ENCODE measurements at regions not wholly inside any gene's neighbourhood (a gene's known extent, or its start where the extent isn't known, plus 50 kb on each side); places are given as distances from the start of the nearest gene placed in this dataset.

DNA sequence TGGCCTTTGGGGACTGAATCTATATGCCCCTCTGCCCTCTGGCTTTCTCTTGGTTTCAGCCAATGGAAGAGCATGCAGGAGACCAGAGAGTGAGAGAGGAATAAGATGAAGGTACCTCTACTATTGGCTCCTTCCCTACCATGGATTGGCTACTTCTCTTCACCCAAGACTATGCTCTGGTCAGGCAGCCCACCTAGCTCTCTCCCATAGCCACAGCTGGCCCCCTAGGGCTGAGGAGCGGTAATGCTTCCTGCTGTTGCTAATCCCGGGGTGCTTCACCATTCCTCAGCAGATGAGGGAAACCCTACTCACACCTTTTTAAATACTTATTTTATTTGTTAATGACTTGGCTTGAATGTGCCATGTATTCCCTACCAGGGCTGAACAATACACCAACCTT, 142.4 kb downstream of the MREG start:
- peaks cover 0 to 2% (median 0%) of the 10 kb centered on the region in 3 donors for H3K9me3 ChIP-seq (ENCODE audit: control extremely low read depth in 1 of 3, control insufficient read depth in 2 of 3, insufficient read depth in 1 of 3, low read length in 2 of 3)
- Mint-ChIP-seq H3K27ac (no peak overlapping the region), H3K4me3 (no peak overlapping the region), H3K4me1 (no peaks in the 10 kb centered on the region), H3K27me3 (peaks cover 17% of the 10 kb centered on the region), H3K9me3 (ENCODE audit: insufficient read depth) (no peaks in the 10 kb centered on the region)
- no peaks in the 10 kb centered on the region for H3K4me1 ChIP-seq (ENCODE audit: control insufficient read depth in 2 of 2, insufficient read depth in 2 of 2, low read length in 2 of 2)
- H3K27me3 ChIP-seq (replicated peaks in 1 of 4; ENCODE audit: control extremely low read depth in 1 of 4, control insufficient read depth in 3 of 4, insufficient read depth in 4 of 4, low read length in 3 of 4): peaks cover 0 to 4% (median 3%) of the 10 kb centered on the region in 4 experiments
- no peak overlapping the region for H3K4me2 ChIP-seq (replicated peaks; ENCODE audit: low read depth, low read length, poor library complexity, severe bottlenecking)
- no peak overlapping the region for H3K9ac ChIP-seq (ENCODE audit: low read length)
- no peaks in the 10 kb centered on the region for H3K36me3 ChIP-seq (replicated peaks in 1 of 2; ENCODE audit: control extremely low read depth in 1 of 2, control insufficient read depth in 1 of 2, extremely low read depth in 1 of 2, insufficient read depth in 2 of 2, low read length in 1 of 2)
- H3K4me3 ChIP-seq (ENCODE audit: control extremely low read depth in 1 of 5, extremely low read depth in 1 of 5, insufficient read depth in 1 of 5, low read depth in 2 of 5, low read length in 4 of 5): no peak overlapping the region
- TF ChIP-seq, protein P1, sequence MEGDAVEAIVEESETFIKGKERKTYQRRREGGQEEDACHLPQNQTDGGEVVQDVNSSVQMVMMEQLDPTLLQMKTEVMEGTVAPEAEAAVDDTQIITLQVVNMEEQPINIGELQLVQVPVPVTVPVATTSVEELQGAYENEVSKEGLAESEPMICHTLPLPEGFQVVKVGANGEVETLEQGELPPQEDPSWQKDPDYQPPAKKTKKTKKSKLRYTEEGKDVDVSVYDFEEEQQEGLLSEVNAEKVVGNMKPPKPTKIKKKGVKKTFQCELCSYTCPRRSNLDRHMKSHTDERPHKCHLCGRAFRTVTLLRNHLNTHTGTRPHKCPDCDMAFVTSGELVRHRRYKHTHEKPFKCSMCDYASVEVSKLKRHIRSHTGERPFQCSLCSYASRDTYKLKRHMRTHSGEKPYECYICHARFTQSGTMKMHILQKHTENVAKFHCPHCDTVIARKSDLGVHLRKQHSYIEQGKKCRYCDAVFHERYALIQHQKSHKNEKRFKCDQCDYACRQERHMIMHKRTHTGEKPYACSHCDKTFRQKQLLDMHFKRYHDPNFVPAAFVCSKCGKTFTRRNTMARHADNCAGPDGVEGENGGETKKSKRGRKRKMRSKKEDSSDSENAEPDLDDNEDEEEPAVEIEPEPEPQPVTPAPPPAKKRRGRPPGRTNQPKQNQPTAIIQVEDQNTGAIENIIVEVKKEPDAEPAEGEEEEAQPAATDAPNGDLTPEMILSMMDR (IDR thresholded peaks at IDR 0.05): peak; percentile 27
- no peak for TF ChIP-seq EZH2 (IDR thresholded peaks at IDR 0.05; ENCODE audit: borderline replicate concordance, insufficient read depth, low read depth, low read length, poor library complexity, severe bottlenecking)
- ChIA-PET CTCF (interaction anchor here (0.6 kb wide), 1 partner anchor 49 kb away, joined by 3 read pairs; no protein-coding TSS in a partner anchor), POLR2A (no interaction called here)
- no CpG with 5 or more reads among the region's 2 CpGs for WGBS (ENCODE audit: insufficient coverage)
- DNase-seq (no peak), ATAC-seq (ENCODE audit: low read depth) (no peak)
- no peak overlapping the region for H2AFZ ChIP-seq (ENCODE audit: insufficient read depth, low read depth, low read length, poor library complexity, severe bottlenecking)
- H3K79me2 ChIP-seq (ENCODE audit: control insufficient read depth, insufficient read depth, low read length): no peaks in the 10 kb centered on the region
- intact Hi-C loops (cut with micrococcal nuclease): no loop called here
- H3K27ac ChIP-seq (ENCODE audit: low read length in 2 of 2): no peak overlapping the region
- no peaks in the 10 kb centered on the region for H4K20me1 ChIP-seq (ENCODE audit: control insufficient read depth, insufficient read depth, low read length, poor library complexity, severe bottlenecking)

- WGBS (ENCODE audit: insufficient coverage): 87% methylated on average over 3 of the region's 3 CpGs
- H3K27ac Mint-ChIP-seq: no peak overlapping the region
- H3K27me3 ChIP-seq (replicated peaks in 1 of 4; ENCODE audit: control extremely low read depth in 1 of 4, control insufficient read depth in 3 of 4, insufficient read depth in 4 of 4, low read length in 3 of 4): peaks cover 0 to 5% (median 3%) of the 10 kb centered on the region in 4 experiments
- no peaks in the 10 kb centered on the region for H3K79me2 ChIP-seq (ENCODE audit: control insufficient read depth, insufficient read depth, low read length)
- H3K4me3 ChIP-seq (ENCODE audit: control extremely low read depth in 1 of 5, extremely low read depth in 1 of 5, insufficient read depth in 1 of 5, low read depth in 2 of 5, low read length in 4 of 5): no peak overlapping the region
- no peaks in the 10 kb centered on the region for H3K36me3 ChIP-seq (replicated peaks in 1 of 2; ENCODE audit: control extremely low read depth in 1 of 2, control insufficient read depth in 1 of 2, extremely low read depth in 1 of 2, insufficient read depth in 2 of 2, low read length in 1 of 2)
- POLR2A ChIA-PET: no interaction called here
- H3K27ac ChIP-seq (ENCODE audit: low read length in 2 of 2): no peak overlapping the region
- no peaks in the 10 kb centered on the region for H3K4me1 ChIP-seq (ENCODE audit: control insufficient read depth in 2 of 2, insufficient read depth in 2 of 2, low read length in 2 of 2)
- no peak for DNase-seq
- no peak overlapping the region for H2AFZ ChIP-seq (ENCODE audit: insufficient read depth, low read depth, low read length, poor library complexity, severe bottlenecking)
- H3K9ac ChIP-seq (ENCODE audit: low read length): no peak overlapping the region
- no peak for TF ChIP-seq EZH2 (IDR thresholded peaks at IDR 0.05; ENCODE audit: borderline replicate concordance, insufficient read depth, low read depth, low read length, poor library complexity, severe bottlenecking)
- TF ChIP-seq, protein P1 (IDR thresholded peaks at IDR 0.05): no peak
- intact Hi-C loops (cut with micrococcal nuclease): no loop called here
- peaks cover 0 to 2% (median 0%) of the 10 kb centered on the region in 3 donors for H3K9me3 ChIP-seq (ENCODE audit: control extremely low read depth in 1 of 3, control insufficient read depth in 2 of 3, insufficient read depth in 1 of 3, low read length in 2 of 3)
- H4K20me1 ChIP-seq (ENCODE audit: control insufficient read depth, insufficient read depth, low read length, poor library complexity, severe bottlenecking): no peaks in the 10 kb centered on the region
- H3K4me3 Mint-ChIP-seq: no peak overlapping the region
- H3K9me3 Mint-ChIP-seq (ENCODE audit: insufficient read depth): no peaks in the 10 kb centered on the region
- peaks cover 20% of the 10 kb centered on the region for H3K27me3 Mint-ChIP-seq
- CTCF ChIA-PET: no interaction called here
- H3K4me1 Mint-ChIP-seq: no peaks in the 10 kb centered on the region
- H3K4me2 ChIP-seq (replicated peaks; ENCODE audit: low read depth, low read length, poor library complexity, severe bottlenecking): no peak overlapping the region
- no peak for ATAC-seq (ENCODE audit: low read depth)
These were observed 143.3 kb downstream of the MREG start for GRCh38 chr2:215870088-215870490.
